GM19324 (cell line): ENCODE measurements at regions not wholly inside any gene's neighbourhood (a gene's known extent, or its start where the extent isn't known, plus 50 kb on each side); places are given as distances from the start of the nearest gene placed in this dataset.

ENCODE experiments used
- ATAC-seq: cut with Tn5 transposase; IDR thresholded peaks from one replicate; pipeline ENCODE4 v1.9.1; 2021; ENCODE audit warnings: mild to moderate bottlenecking, moderate library complexity; ENCODE audit not compliant: unreplicated experiment, low FRiP score

DNA sequence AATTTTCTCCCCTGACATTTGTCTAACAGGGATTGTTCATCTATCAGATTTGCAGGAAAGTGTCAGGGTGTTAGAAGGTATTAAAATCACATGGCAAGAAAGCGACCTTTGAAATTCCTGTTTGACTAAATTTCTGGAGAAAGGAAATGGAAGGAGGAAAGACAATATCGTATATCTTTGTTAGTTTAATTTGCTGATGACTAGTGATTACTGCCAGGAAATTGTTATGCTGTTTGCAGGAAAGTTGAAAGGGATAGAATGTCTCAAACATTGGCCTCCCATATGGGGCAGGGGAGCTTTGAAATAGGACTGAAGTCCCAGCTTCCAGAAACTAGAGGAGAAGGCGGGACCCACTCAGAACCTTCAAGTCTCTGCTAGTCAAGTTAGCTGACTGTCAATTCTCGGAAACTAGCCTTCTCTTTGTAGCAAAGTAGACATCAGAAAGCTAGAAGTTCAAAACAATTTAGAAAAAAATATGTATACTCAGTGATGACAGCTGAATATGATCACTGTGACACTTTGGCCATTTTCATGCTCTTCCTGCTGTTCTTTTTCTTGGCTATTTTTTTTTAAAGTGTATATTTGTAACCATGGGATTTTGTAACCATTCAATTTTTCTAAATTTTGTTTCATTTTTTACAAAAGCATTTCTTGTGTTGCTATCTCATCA is 53.4 kb upstream of the RALGAPA2 start:
- ATAC-seq, result no peak

DNA sequence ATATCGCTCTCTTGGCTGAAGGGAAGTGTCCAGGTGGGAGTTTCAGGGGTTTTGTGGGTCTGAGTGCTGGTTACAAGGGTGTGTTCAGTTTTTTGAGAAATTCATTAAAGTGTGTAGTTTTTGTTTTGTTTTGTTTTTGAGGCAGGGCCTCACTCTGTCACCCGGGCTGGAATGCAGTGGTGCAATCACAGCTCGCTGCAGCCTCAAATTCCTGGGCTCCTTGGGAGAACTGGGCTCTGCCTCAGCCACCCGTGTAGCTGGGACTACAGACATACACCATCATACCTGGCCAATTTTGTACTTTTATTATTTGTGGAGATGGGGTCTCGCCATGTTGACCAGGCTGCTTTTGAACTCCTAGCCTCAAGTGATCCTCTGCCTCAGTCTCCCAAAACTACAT is 51.2 kb upstream of the RALGAPA2 start:
- no peak for ATAC-seq
